Tibial nerve (tissue), 4 donors: ENCODE measurements at regions not wholly inside any gene's neighbourhood (a gene's known extent, or its start where the extent isn't known, plus 50 kb on each side); places are given as distances from the start of the nearest gene placed in this dataset.

Experiments used
- DNase-seq, 2 donors: peaks; one replicate each; pipeline ENCODE4 v3.0.0-alpha.2; 2019; ENCODE audit warnings: low spot score in 2 of 2
- H3K27ac ChIP-seq, 4 donors: fragments of 200-600 bp; sonication (generic) in 3 of 4; one replicate each; pipeline ENCODE4 v1.5.1; 2017 to 2019; ENCODE audit warnings: mild to moderate bottlenecking in 1 of 4
- H3K27me3 ChIP-seq, 2 donors: fragments of 200-600 bp; sonication (generic) in 1 of 2; one replicate each; pipeline versions ENCODE4 v1.5.1 to v1.6.0; 2017 to 2019
- H3K36me3 ChIP-seq, 3 donors: fragments of 200-600 bp; sonication (generic); one replicate each; pipeline ENCODE4 v1.5.1; 2018 to 2019
- H3K4me1 ChIP-seq, 4 donors: fragments of 200-600 bp; sonication (generic) in 3 of 4; one replicate each; pipeline ENCODE4 v1.5.1; 2017 to 2019
- H3K4me3 ChIP-seq, 4 donors: fragments of 200-600 bp; sonication (generic) in 3 of 4; one replicate each; pipeline ENCODE4 v1.5.1; 2017 to 2019; ENCODE audit warnings: mild to moderate bottlenecking in 1 of 4, moderate library complexity in 1 of 4
- H3K9me3 ChIP-seq, 4 donors: fragments of 200-600 bp; sonication (generic) in 3 of 4; one replicate each; pipeline ENCODE4 v1.5.1; 2017 to 2019
- CTCF ChIP-seq, 5 experiments: fragments of 200-600 bp in 3 of 5; fragments of 450-650 bp in 2 of 5; sonication (generic) in 3 of 5; IDR thresholded peaks; one replicate each; pipeline ENCODE4 v1.5.1; 2016 to 2019; ENCODE audit warnings: antibody characterized with exemption in 5 of 5, mild to moderate bottlenecking in 3 of 5, moderate library complexity in 2 of 5
- EP300 ChIP-seq, 2 donors: sonication (generic); formaldehyde crosslinking; IDR thresholded peaks; one replicate each; pipeline ENCODE4 v1.6.1; 2017; ENCODE audit warnings: antibody characterized with exemption in 2 of 2, mild to moderate bottlenecking in 1 of 2
- POLR2A ChIP-seq, 2 donors: fragments of 450-650 bp; IDR thresholded peaks; one replicate each; pipeline ENCODE4 v1.6.1; 2017; ENCODE audit warnings: antibody characterized with exemption in 2 of 2, mild to moderate bottlenecking in 2 of 2, moderate library complexity in 2 of 2
- WGBS, 2 donors: methylation state at CpG; one replicate each; pipeline ENCODE4 v1.1.5; 2018; 5-methylcytosine and 5-hydroxymethylcytosine counted together

GRCh38 chr1:221069178-221069903 is 190.1 kb downstream of the HLX start:
- no peaks in the 10 kb centered on the region for H3K9me3 ChIP-seq
- no peak overlapping the region for H3K4me3 ChIP-seq
- H3K27me3 ChIP-seq: no peaks in the 10 kb centered on the region
- peak overlapping the region in 1 of 4 donors; percentile 49 for H3K27ac ChIP-seq
- peaks cover 0 to 3% (median 0%) of the 10 kb centered on the region in 4 donors for H3K4me1 ChIP-seq
- H3K36me3 ChIP-seq: no peaks in the 10 kb centered on the region
- no peak for TF ChIP-seq EP300 (IDR thresholded peaks at IDR 0.05)
- TF ChIP-seq CTCF (IDR thresholded peaks at IDR 0.05): no peak
- no peak for TF ChIP-seq POLR2A (IDR thresholded peaks at IDR 0.05)
- no peak for DNase-seq
- WGBS, 2 donors: 80 to 81% methylated on average over 5 of the region's 5 CpGs

- TF ChIP-seq POLR2A (IDR thresholded peaks at IDR 0.05): no peak
- no peak for TF ChIP-seq EP300 (IDR thresholded peaks at IDR 0.05)
- TF ChIP-seq CTCF (IDR thresholded peaks at IDR 0.05): no peak
- no peaks in the 10 kb centered on the region for H3K9me3 ChIP-seq
- WGBS, 2 donors: 77 to 94% methylated on average over 2 of the region's 2 CpGs
- peaks cover 0 to 3% (median 0%) of the 10 kb centered on the region in 4 donors for H3K4me1 ChIP-seq
- no peaks in the 10 kb centered on the region for H3K36me3 ChIP-seq
- no peak overlapping the region for H3K4me3 ChIP-seq
- no peaks in the 10 kb centered on the region for H3K27me3 ChIP-seq
- peak overlapping the region in 1 of 4 donors; percentile 49 for H3K27ac ChIP-seq
- no peak for DNase-seq
Observed at GRCh38 chr1:221069986-221070385, 190.7 kb downstream of the HLX start.

GRCh38 chr1:221071777-221072176 is 192.5 kb downstream of the HLX start:
- 49 to 58% methylated on average over 1 of the region's 1 CpG for WGBS, 2 donors
- Histone ChIP-seq H3K4me1 (peaks cover 0 to 3% (median 0%) of the 10 kb centered on the region in 4 donors), H3K27me3 (no peaks in the 10 kb centered on the region), H3K9me3 (no peaks in the 10 kb centered on the region), H3K27ac (no peak overlapping the region), H3K36me3 (no peaks in the 10 kb centered on the region), H3K4me3 (no peak overlapping the region)
- no peak for DNase-seq
- TF ChIP-seq POLR2A (IDR thresholded peaks at IDR 0.05) (no peak), EP300 (IDR thresholded peaks at IDR 0.05) (no peak), CTCF (IDR thresholded peaks at IDR 0.05) (no peak)

- H3K9me3 ChIP-seq: no peaks in the 10 kb centered on the region
- H3K27me3 ChIP-seq: no peaks in the 10 kb centered on the region
- 53 to 67% methylated on average over 1 of the region's 1 CpG for WGBS, 2 donors
- H3K27ac ChIP-seq: no peak overlapping the region
- H3K4me1 ChIP-seq: peaks cover 0 to 3% (median 0%) of the 10 kb centered on the region in 4 donors
- DNase-seq: no peak
- TF ChIP-seq POLR2A (IDR thresholded peaks at IDR 0.05) (no peak), CTCF (IDR thresholded peaks at IDR 0.05) (no peak), EP300 (IDR thresholded peaks at IDR 0.05) (no peak)
- no peak overlapping the region for H3K4me3 ChIP-seq
- H3K36me3 ChIP-seq: no peaks in the 10 kb centered on the region
Observed at GRCh38 chr1:221072214-221072613, 193.0 kb downstream of the HLX start.

- 72 to 79% methylated on average over 2 of the region's 2 CpGs for WGBS, 2 donors
- H3K9me3 ChIP-seq: no peaks in the 10 kb centered on the region
- TF ChIP-seq CTCF (IDR thresholded peaks at IDR 0.05) (no peak), POLR2A (IDR thresholded peaks at IDR 0.05) (no peak), EP300 (IDR thresholded peaks at IDR 0.05) (peak in 1 of 2 donors; percentile 19)
Observed at GRCh38 chr1:221074332-221074731, 195.1 kb downstream of the HLX start.

More at GRCh38 chr1:221074332-221074731, 195.1 kb downstream of the HLX start:
- H3K27me3 ChIP-seq: no peaks in the 10 kb centered on the region
- no peaks in the 10 kb centered on the region for H3K4me1 ChIP-seq
- no peak overlapping the region for H3K4me3 ChIP-seq
- H3K36me3 ChIP-seq: no peaks in the 10 kb centered on the region
- no peak for DNase-seq
- H3K27ac ChIP-seq: no peak overlapping the region
